CD4-positive, alpha-beta T cell (primary cell): ENCODE measurements at regions not wholly inside any gene's neighbourhood (a gene's known extent, or its start where the extent isn't known, plus 50 kb on each side); places are given as distances from the start of the nearest gene placed in this dataset.

Experiments
- ATAC-seq: fragments of 200-7000 bp; cut with Tn5 transposase; one replicate; pipeline ENCODE4 v1.10.0; 2022; ENCODE audit warnings: mild to moderate bottlenecking; ENCODE audit not compliant: poor library complexity
- CTCF ChIA-PET: fragments of 350-600 bp; sonication (Branson Sonifier 250); formaldehyde crosslinking; loops from one replicate; lab custom pipeline; 2021; ENCODE audit warnings: antibody characterized with exemption, inconsistent platforms; lab: Charles Lee
- POLR2A ChIA-PET: fragments of 350-600 bp; sonication (Branson Sonifier 250); formaldehyde crosslinking; loops from one replicate; lab custom pipeline; 2021; ENCODE audit warnings: antibody characterized with exemption, inconsistent platforms; lab: Charles Lee
- DNase-seq, 14 experiments: peaks; one replicate each; pipeline ENCODE4 v3.0.0-alpha.2; 2013 to 2020; ENCODE audit warnings: mixed read lengths in 2 of 14
- H3K27ac ChIP-seq, 2 donors: one replicate each; pipeline versions ENCODE4 v1.5.1 to v1.7.0; 2013; ENCODE audit warnings: low read length in 2 of 2, low read depth in 1 of 2, mild to moderate bottlenecking in 1 of 2
- H3K27me3 ChIP-seq, 2 experiments: 1 replicate in 1 of 2; 2 replicates in 1 of 2; pipeline versions ENCODE4 v1.6.1 to v1.7.0; 2013; ENCODE audit warnings: low read length in 2 of 2, control low read depth in 1 of 2, mild to moderate bottlenecking in 1 of 2, moderate library complexity in 1 of 2; ENCODE audit not compliant: insufficient read depth in 2 of 2, control insufficient read depth in 1 of 2
- H3K36me3 ChIP-seq: one replicate; pipeline ENCODE4 v1.6.1; 2013; ENCODE audit warnings: low read length, control low read depth; ENCODE audit not compliant: insufficient read depth
- H3K4me1 ChIP-seq: one replicate; pipeline ENCODE4 v1.6.1; 2013; ENCODE audit warnings: low read length, control low read depth; ENCODE audit not compliant: insufficient read depth
- H3K4me3 ChIP-seq: one replicate; pipeline ENCODE4 v1.5.1; 2013; ENCODE audit warnings: mild to moderate bottlenecking, low read length, moderate library complexity
- H3K9me3 ChIP-seq, 2 experiments: 1 replicate in 1 of 2; 2 replicates in 1 of 2; pipeline versions ENCODE4 v1.6.1 to v1.7.0; 2013; ENCODE audit warnings: low read length in 2 of 2, mild to moderate bottlenecking in 2 of 2, control low read depth in 1 of 2, moderate library complexity in 1 of 2; ENCODE audit not compliant: control insufficient read depth in 1 of 2, insufficient read depth in 1 of 2
- H3K27ac Mint-ChIP-seq: one replicate; pipeline ENCODE4 v1.8.0; 2020; ENCODE audit warnings: mixed read lengths
- H3K27me3 Mint-ChIP-seq: one replicate; pipeline ENCODE4 v1.8.0; 2021; ENCODE audit warnings: mixed read lengths
- H3K36me3 Mint-ChIP-seq: one replicate; pipeline ENCODE4 v1.8.0; 2021; ENCODE audit warnings: low read depth, mixed read lengths
- H3K4me1 Mint-ChIP-seq: one replicate; pipeline ENCODE4 v1.8.0; 2021; ENCODE audit warnings: low read depth, mixed read lengths
- H3K4me3 Mint-ChIP-seq: one replicate; pipeline ENCODE4 v1.8.0; 2020; ENCODE audit warnings: mild to moderate bottlenecking, mixed read lengths
- H3K9me3 Mint-ChIP-seq: one replicate; pipeline ENCODE4 v1.8.0; 2020; ENCODE audit warnings: mixed read lengths
- intact Hi-C, 2 experiments: fragments of 100-400 bp; cut with DNase I in 1 of 2; cut with micrococcal nuclease in 1 of 2; formaldehyde crosslinking; loops; one replicate each; pipeline versions ENCODE4 v1.15.1 to v1.9.0; 2023 to 2025; cut with DNase I, micrococcal nuclease
- TF ChIP-seq, protein P1 (sequence below): fragments of 200-600 bp; IDR thresholded peaks from one replicate; pipeline ENCODE4 v1.8.0; 2022; ENCODE audit warnings: antibody characterized with exemption, mild to moderate bottlenecking

DNA sequence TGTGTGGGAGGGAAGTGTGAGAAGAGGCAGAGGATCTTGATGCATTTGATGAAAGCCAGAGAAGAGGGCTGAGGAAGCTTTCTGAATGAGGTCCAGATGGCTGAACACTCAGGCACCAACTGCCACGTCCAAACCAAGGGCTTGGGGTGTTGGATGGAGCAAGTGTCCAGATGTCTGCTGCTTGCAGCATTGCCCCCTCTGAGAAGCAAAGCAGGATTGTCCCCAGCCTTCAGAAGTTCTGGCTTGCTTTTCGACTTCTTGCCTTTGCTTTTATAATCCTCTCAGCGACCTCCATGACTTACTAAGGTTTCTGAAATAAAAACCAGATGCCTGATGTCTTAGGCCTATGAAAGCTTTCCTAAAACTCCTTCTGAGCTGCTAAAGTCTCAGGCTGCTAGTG, 182.5 kb downstream of the HUNK start:
- H3K4me1 Mint-ChIP-seq = no peaks in the 10 kb centered on the region
- DNase-seq (no peak), ATAC-seq (no peak)
- no peak overlapping the region for H3K4me3 Mint-ChIP-seq
- H3K9me3 Mint-ChIP-seq = peaks cover 9% of the 10 kb centered on the region
- peaks cover 10% of the 10 kb centered on the region for H3K27me3 Mint-ChIP-seq
- TF ChIP-seq, protein P1, sequence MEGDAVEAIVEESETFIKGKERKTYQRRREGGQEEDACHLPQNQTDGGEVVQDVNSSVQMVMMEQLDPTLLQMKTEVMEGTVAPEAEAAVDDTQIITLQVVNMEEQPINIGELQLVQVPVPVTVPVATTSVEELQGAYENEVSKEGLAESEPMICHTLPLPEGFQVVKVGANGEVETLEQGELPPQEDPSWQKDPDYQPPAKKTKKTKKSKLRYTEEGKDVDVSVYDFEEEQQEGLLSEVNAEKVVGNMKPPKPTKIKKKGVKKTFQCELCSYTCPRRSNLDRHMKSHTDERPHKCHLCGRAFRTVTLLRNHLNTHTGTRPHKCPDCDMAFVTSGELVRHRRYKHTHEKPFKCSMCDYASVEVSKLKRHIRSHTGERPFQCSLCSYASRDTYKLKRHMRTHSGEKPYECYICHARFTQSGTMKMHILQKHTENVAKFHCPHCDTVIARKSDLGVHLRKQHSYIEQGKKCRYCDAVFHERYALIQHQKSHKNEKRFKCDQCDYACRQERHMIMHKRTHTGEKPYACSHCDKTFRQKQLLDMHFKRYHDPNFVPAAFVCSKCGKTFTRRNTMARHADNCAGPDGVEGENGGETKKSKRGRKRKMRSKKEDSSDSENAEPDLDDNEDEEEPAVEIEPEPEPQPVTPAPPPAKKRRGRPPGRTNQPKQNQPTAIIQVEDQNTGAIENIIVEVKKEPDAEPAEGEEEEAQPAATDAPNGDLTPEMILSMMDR = no peak
- H3K36me3 ChIP-seq = no peaks in the 10 kb centered on the region
- H3K27ac ChIP-seq = no peak overlapping the region
- peaks cover 3 to 17% of the 10 kb centered on the region in 2 experiments for H3K9me3 ChIP-seq
- no peak overlapping the region for H3K4me3 ChIP-seq
- peaks cover 0 to 3% of the 10 kb centered on the region in 2 experiments for H3K27me3 ChIP-seq
- no peak overlapping the region for H3K27ac Mint-ChIP-seq
- no peaks in the 10 kb centered on the region for H3K4me1 ChIP-seq
- H3K36me3 Mint-ChIP-seq = no peaks in the 10 kb centered on the region
- ChIA-PET CTCF (no interaction called here), POLR2A (no interaction called here)
- intact Hi-C loops = no loop called here
